Mucosa of rectum (tissue), 2 donors: ENCODE measurements at regions not wholly inside any gene's neighbourhood (a gene's known extent, or its start where the extent isn't known, plus 50 kb on each side); places are given as distances from the start of the nearest gene placed in this dataset.
"Not testable (repeated sequence)": the region's sequence is repeated elsewhere in the genome, so short reads cannot be mapped to it uniquely, and the experiment has no call there.

Experiments used
- H3K27ac ChIP-seq, 2 donors: one replicate each; pipeline ENCODE4 v1.7.0; 2013; ENCODE audit warnings: inconsistent platforms in 2 of 2, low read depth in 2 of 2, low read length in 2 of 2
- H3K27me3 ChIP-seq, 2 donors: one replicate each; pipeline ENCODE4 v1.7.0; 2013; ENCODE audit warnings: low read length in 2 of 2; ENCODE audit not compliant: control insufficient read depth in 2 of 2, insufficient read depth in 2 of 2
- H3K36me3 ChIP-seq, 2 donors: one replicate each; pipeline ENCODE4 v1.7.0; 2013; ENCODE audit warnings: low read length in 2 of 2; ENCODE audit not compliant: control insufficient read depth in 2 of 2, insufficient read depth in 2 of 2
- H3K4me1 ChIP-seq, 2 donors: one replicate each; pipeline ENCODE4 v1.7.0; 2013; ENCODE audit warnings: low read length in 2 of 2, mild to moderate bottlenecking in 1 of 2; ENCODE audit not compliant: control insufficient read depth in 2 of 2, insufficient read depth in 2 of 2
- H3K4me3 ChIP-seq, 2 donors: one replicate each; pipeline ENCODE4 v1.7.0; 2013; ENCODE audit warnings: low read length in 2 of 2
- H3K9ac ChIP-seq, 2 donors: one replicate each; pipeline ENCODE4 v1.7.0; 2013; ENCODE audit warnings: low read length in 2 of 2, low read depth in 1 of 2, mild to moderate bottlenecking in 1 of 2
- H3K9me3 ChIP-seq, 2 donors: one replicate each; pipeline ENCODE4 v1.7.0; 2013; ENCODE audit warnings: low read length in 2 of 2; ENCODE audit not compliant: control insufficient read depth in 2 of 2
- donor health status: healthy.
- donor health status: Normal muscosa, but diverticular disease.

- H3K4me3 ChIP-seq = no peak overlapping the region
- no peak overlapping the region for H3K27ac ChIP-seq
- no peaks in the 10 kb centered on the region for H3K4me1 ChIP-seq
- no peak overlapping the region for H3K9ac ChIP-seq
- H3K27me3 ChIP-seq = no peaks in the 10 kb centered on the region
- H3K36me3 ChIP-seq = no peaks in the 10 kb centered on the region
- no peaks in the 10 kb centered on the region for H3K9me3 ChIP-seq
Measured at GRCh38 chr9:102521097-102521755, 473.9 kb upstream of the CYLC2 start.

GRCh38 chr9:102519423-102519822 is 475.7 kb upstream of the CYLC2 start:
- Histone ChIP-seq H3K4me1 (no peaks in the 10 kb centered on the region), H3K9ac (no peak overlapping the region), H3K9me3 (no peaks in the 10 kb centered on the region), H3K27ac (no peak overlapping the region), H3K27me3 (no peaks in the 10 kb centered on the region), H3K36me3 (no peaks in the 10 kb centered on the region), H3K4me3 (no peak overlapping the region)

GRCh38 chr9:102518324-102518723 is 476.8 kb upstream of the CYLC2 start:
- Histone ChIP-seq H3K9me3 (peaks cover 0 to 4% of the 10 kb centered on the region in 2 donors), H3K27ac (no peak overlapping the region), H3K4me3 (no peak overlapping the region), H3K4me1 (no peaks in the 10 kb centered on the region), H3K36me3 (no peaks in the 10 kb centered on the region), H3K27me3 (no peaks in the 10 kb centered on the region), H3K9ac (no peak overlapping the region)

- Histone ChIP-seq H3K4me1 (no peaks in the 10 kb centered on the region), H3K27ac (no peak overlapping the region), H3K4me3 (no peak overlapping the region), H3K9me3 (peaks cover 0 to 4% of the 10 kb centered on the region in 2 donors), H3K36me3 (no peaks in the 10 kb centered on the region), H3K9ac (no peak overlapping the region), H3K27me3 (no peaks in the 10 kb centered on the region)
Measured at GRCh38 chr9:102514541-102514940, 480.6 kb upstream of the CYLC2 start.

- no peaks in the 10 kb centered on the region for H3K9me3 ChIP-seq
- no peaks in the 10 kb centered on the region for H3K27me3 ChIP-seq
- no peaks in the 10 kb centered on the region for H3K36me3 ChIP-seq
- no peak overlapping the region for H3K9ac ChIP-seq
- no peak overlapping the region for H3K27ac ChIP-seq
- no peaks in the 10 kb centered on the region for H3K4me1 ChIP-seq
- H3K4me3 ChIP-seq = no peak overlapping the region
Measured at GRCh38 chr9:102507044-102507687, 488.0 kb upstream of the CYLC2 start.

GRCh38 chr9:102506406-102506805 is 488.7 kb upstream of the CYLC2 start:
- Histone ChIP-seq H3K27me3 (no peaks in the 10 kb centered on the region), H3K9ac (no peak overlapping the region), H3K4me1 (no peaks in the 10 kb centered on the region), H3K36me3 (no peaks in the 10 kb centered on the region), H3K4me3 (no peak overlapping the region), H3K9me3 (no peaks in the 10 kb centered on the region), H3K27ac (no peak overlapping the region)

GRCh38 chr9:102499468-102499867 is 495.7 kb upstream of the CYLC2 start:
- no peaks in the 10 kb centered on the region for H3K27me3 ChIP-seq
- H3K36me3 ChIP-seq = no peaks in the 10 kb centered on the region
- H3K27ac ChIP-seq = no peak overlapping the region
- H3K4me1 ChIP-seq = no peaks in the 10 kb centered on the region
- no peak overlapping the region for H3K4me3 ChIP-seq
- no peaks in the 10 kb centered on the region for H3K9me3 ChIP-seq
- H3K9ac ChIP-seq = no peak overlapping the region

GRCh38 chr9:102497709-102498108 is 497.4 kb upstream of the CYLC2 start:
- no peak overlapping the region for H3K27ac ChIP-seq
- H3K4me3 ChIP-seq = no peak overlapping the region
- no peaks in the 10 kb centered on the region for H3K27me3 ChIP-seq
- no peaks in the 10 kb centered on the region for H3K4me1 ChIP-seq
- H3K36me3 ChIP-seq = no peaks in the 10 kb centered on the region
- no peak overlapping the region for H3K9ac ChIP-seq
- no peaks in the 10 kb centered on the region for H3K9me3 ChIP-seq

- not testable (repeated sequence) for H3K4me1 ChIP-seq, H3K27ac ChIP-seq, H3K36me3 ChIP-seq, H3K9ac ChIP-seq, H3K4me3 ChIP-seq, H3K9me3 ChIP-seq, H3K27me3 ChIP-seq
Measured at GRCh38 chr9:102486976-102487375, 508.2 kb upstream of the CYLC2 start.

GRCh38 chr9:102483651-102484050 is 511.5 kb upstream of the CYLC2 start:
- Histone ChIP-seq H3K9ac (no peak overlapping the region), H3K9me3 (no peaks in the 10 kb centered on the region), H3K27ac (no peak overlapping the region), H3K36me3 (no peaks in the 10 kb centered on the region), H3K4me3 (no peak overlapping the region), H3K27me3 (no peaks in the 10 kb centered on the region), H3K4me1 (no peaks in the 10 kb centered on the region)
